ENCODE measurements at regions not wholly inside any gene's neighbourhood (a gene's known extent, or its start where the extent isn't known, plus 50 kb on each side); places are given as distances from the start of the nearest gene placed in this dataset.

DNA sequence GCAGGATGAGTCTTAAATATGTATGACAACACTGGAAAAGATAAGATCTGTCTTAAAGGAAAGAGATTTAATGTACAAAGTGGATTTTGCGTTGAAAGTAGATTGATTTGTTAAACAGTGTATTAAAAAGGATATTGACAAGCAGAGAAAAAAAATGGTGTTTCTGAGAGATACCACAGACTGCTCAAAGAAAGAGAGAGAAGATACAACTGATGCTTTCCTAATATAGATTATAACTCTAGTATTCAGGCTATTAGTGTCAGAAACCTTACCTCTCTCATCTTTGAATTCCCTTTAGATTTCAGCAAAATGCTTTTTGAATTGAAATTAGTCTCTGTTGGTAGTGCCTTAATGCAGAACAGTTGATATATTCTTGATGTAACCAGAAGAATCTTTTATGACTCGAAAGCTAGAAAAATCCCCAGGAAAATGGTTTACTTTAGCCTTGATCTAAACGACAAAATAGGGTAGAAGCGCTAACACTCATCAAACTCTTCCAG, 550.7 kb downstream of the INHBA start:
- Mint-ChIP-seq H3K4me1 (no peaks in the 10 kb centered on the region), H3K4me3 (no peak overlapping the region), H3K27me3 (no peaks in the 10 kb centered on the region), H3K27ac (no peak overlapping the region), H3K36me3 (no peaks in the 10 kb centered on the region), H3K9me3 (peaks cover 4% of the 10 kb centered on the region)

DNA sequence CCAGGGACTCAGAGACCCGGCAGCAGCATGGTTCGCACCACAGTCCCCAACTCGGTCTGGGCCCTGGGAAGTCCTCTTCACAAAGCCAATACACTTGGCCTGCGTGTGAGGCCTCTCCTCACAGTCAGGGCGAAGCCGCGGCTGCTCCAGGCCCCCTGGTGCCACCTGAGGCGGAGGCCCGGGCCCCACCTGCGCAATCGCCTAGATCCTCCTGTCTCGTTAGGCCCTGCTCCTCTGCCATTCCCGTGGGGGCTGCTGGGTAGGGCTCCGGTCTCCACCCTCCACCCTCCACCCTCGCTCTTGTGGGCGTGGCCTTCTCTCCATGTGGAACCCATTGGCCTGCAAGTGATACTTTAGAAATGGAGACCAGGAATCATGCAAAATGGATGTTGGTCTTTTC, 553.3 kb downstream of the INHBA start:
- Mint-ChIP-seq H3K36me3 (no peaks in the 10 kb centered on the region), H3K4me1 (no peaks in the 10 kb centered on the region), H3K27ac (no peak overlapping the region), H3K27me3 (no peaks in the 10 kb centered on the region), H3K9me3 (peaks cover 4% of the 10 kb centered on the region), H3K4me3 (no peak overlapping the region)

DNA sequence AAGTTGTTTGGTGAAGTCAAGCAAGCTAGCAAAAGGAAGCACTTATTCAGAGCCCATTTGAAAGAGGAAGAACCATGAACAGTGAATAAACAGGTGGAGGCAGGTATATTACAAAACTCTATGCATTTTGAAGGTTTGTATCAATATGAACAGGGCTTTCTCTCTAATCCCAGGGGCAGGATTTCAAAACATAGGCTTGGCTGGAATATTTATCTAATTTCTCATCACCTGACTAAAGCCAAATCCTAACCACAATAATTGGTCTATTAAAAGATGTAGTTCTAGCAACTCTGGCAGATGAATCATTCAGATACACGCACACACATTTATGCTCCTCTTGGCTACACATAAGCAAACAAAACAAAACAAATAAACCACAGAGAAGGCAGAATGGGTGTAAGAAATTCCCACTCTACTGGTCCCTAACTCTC, 554.4 kb downstream of the INHBA start:
- H3K27ac Mint-ChIP-seq: no peak overlapping the region
- H3K36me3 Mint-ChIP-seq: no peaks in the 10 kb centered on the region
- H3K4me3 Mint-ChIP-seq: no peak overlapping the region
- H3K9me3 Mint-ChIP-seq: peaks cover 4% of the 10 kb centered on the region
- no peaks in the 10 kb centered on the region for H3K4me1 Mint-ChIP-seq
- no peaks in the 10 kb centered on the region for H3K27me3 Mint-ChIP-seq

DNA sequence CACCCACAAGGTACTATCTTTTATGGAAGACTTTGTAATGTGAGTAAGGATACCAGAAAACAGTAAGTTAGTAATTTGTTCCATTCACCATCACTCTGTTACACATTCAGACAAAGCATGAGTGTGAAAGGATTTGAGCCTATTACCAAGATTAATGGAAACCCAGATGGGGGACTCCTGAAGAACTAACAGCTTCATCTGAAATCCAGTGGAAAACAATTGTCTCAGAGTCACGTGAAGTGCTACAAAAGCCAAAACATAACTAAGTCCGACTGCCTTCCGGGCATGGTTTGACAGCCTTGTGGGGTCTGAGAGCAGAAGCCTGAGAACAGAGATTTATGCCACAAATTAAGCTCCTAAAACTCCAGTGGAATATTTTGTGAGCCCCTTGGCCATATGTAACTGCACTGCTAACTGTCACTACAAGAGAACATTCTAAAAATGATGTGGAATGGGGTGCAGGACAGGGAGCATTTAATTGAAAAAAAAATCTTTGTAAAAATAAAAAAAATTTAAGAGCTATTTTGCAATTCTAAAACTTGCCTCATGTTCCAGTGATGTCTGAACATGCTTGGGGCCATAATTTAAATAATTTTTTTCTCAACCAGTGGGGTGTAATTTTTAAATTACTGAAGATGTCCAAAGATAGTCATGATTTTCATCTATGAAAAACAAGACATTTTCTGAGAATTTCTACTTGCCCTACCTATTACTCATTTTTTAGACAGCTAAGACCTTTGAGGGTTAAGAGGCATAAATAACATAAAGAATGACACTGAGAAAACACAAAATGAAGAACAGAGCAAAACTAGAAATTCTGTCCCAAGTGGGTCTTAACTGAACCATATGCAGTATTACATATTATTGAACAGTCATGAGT, 555.0 kb downstream of the INHBA start:
- Mint-ChIP-seq H3K36me3 (no peaks in the 10 kb centered on the region), H3K27me3 (no peaks in the 10 kb centered on the region), H3K4me1 (no peaks in the 10 kb centered on the region), H3K27ac (no peak overlapping the region), H3K9me3 (peaks cover 4% of the 10 kb centered on the region), H3K4me3 (no peak overlapping the region)

DNA sequence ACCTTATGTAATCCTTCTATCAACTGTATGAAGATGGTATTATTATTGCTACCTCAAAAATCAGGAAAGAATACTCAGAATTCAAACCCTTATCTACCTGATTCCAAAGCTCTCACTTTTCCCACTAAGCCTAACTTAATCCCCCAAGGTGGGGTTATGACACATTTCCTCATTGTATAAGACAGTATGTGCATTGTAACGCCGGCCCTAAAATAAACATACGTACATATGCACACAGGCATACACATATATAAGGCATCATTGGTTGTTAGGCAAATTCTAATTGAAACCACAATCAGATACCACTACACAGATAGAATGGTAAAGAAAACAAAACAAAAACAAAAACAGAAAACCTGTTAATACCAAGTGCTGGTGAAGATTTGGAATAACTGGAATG, 556.5 kb downstream of the INHBA start:
- H3K4me3 Mint-ChIP-seq: no peak overlapping the region
- H3K4me1 Mint-ChIP-seq: no peaks in the 10 kb centered on the region
- no peaks in the 10 kb centered on the region for H3K27me3 Mint-ChIP-seq
- no peak overlapping the region for H3K27ac Mint-ChIP-seq
- H3K9me3 Mint-ChIP-seq: no peaks in the 10 kb centered on the region
- no peaks in the 10 kb centered on the region for H3K36me3 Mint-ChIP-seq

DNA sequence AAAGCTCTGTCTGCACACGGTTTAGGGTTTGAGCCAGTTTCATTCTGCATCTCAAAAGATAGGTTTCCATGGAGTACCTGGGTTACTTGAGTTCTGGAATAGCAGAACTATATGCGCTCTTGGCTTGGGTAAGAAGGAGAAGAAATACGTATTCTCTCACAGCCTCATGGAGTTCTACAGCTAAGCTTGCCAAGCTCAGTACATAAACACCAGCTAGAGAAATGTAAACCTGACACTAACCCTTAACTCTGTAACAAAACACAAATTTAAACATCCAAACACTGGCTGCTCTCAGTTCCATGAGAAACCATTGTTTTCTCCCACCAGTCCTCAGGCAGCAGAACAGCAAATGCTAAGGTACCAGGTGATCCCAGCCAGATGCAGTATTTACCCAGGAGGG, 557.2 kb downstream of the INHBA start:
- Mint-ChIP-seq H3K36me3 (no peaks in the 10 kb centered on the region), H3K4me1 (no peaks in the 10 kb centered on the region), H3K27ac (no peak overlapping the region), H3K9me3 (no peaks in the 10 kb centered on the region), H3K4me3 (no peak overlapping the region), H3K27me3 (no peaks in the 10 kb centered on the region)

DNA sequence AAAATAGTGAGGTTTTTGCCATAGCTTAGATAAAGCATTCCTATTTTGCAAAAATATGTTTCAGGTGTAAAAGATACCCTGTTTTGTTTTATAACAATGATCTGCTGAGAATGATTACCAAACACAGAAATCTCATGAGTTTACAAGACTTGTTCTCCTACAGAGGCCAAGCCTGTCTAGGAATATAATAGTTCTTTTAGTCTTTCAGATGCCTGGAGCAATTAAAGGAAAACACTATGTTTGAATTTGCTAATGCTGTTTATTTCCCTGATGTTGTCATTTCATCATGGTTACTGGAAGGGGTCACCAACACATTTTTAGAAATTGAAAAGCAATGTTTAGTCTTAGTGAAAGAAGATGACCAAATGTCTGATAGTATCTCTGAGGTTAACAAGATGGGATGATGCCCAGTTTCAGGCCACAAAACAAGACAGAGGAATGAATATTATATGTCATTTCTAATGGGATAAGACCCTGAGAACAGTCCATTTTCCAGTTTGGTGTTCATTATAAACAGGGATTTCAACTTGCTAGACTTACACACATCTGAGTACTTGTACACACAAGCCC, 559.9 kb downstream of the INHBA start:
- no peaks in the 10 kb centered on the region for H3K27me3 Mint-ChIP-seq
- H3K4me1 Mint-ChIP-seq: no peaks in the 10 kb centered on the region
- no peak overlapping the region for H3K4me3 Mint-ChIP-seq
- no peak overlapping the region for H3K27ac Mint-ChIP-seq
- H3K9me3 Mint-ChIP-seq: no peaks in the 10 kb centered on the region
- no peaks in the 10 kb centered on the region for H3K36me3 Mint-ChIP-seq

DNA sequence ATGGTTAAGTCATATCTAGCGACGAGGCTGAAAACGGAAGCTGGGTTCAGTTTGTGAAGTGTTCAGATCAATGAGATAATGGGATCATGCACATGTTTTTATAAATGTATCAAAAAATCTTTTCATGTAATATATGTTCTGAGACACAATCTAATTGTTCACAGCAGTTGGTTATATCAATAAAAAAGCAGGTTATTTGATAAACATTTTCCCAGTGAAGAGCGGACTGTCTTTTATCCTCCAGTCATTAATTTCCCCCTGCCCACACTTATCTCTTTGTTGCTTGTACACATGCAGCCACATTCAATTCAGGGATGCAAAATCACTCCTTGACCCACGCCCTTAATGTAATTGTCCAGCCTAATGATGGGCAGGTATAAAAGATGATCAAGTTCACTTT, 563.1 kb downstream of the INHBA start:
- peaks cover 1% of the 10 kb centered on the region for H3K27me3 Mint-ChIP-seq
- no peaks in the 10 kb centered on the region for H3K4me1 Mint-ChIP-seq
- H3K36me3 Mint-ChIP-seq: no peaks in the 10 kb centered on the region
- no peak overlapping the region for H3K27ac Mint-ChIP-seq
- H3K4me3 Mint-ChIP-seq: no peak overlapping the region
- H3K9me3 Mint-ChIP-seq: no peaks in the 10 kb centered on the region

DNA sequence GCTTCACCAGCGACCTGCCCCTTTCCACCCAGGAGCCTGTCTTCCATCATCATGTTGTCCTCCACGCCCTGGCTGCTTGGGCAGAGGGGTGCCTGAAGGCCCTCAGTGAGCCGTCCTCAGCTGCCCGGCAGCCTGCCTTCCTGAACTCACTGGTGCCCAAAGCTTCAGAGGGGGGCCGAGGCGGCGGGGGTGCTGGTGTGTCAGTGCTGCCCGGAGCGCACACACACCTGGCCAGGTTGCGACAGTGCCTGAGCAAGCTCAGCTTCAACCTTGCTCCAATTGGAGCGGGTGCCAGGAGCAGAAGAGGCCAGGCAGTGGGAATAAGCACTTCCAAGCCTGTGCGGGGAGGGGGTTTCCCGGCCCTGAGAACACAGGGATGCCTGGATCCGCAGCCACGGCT, 566.3 kb downstream of the INHBA start:
- no peaks in the 10 kb centered on the region for H3K9me3 Mint-ChIP-seq
- H3K27me3 Mint-ChIP-seq: peaks cover 1% of the 10 kb centered on the region

DNA sequence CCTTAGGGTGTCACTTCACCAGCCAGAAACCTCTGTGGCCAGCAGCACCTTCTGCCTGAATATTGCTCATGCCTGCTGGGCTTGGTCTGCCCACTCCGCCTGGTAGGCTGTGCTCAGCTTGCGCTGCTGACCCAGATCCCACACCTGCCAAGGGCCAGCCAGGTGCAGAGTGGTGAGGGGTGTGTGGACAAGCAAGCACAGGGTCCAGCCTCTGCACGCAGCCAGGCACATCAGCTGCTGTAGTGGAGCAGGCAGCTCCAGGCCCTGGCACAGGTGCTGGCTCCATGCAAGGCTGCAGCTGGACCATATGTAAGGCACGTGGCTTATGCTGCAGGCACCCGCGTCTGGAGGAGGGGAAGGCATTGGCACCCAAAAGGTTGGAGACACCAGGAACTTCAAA, 567.4 kb downstream of the INHBA start:
- Mint-ChIP-seq H3K4me3 (no peak overlapping the region), H3K9me3 (no peaks in the 10 kb centered on the region), H3K4me1 (no peaks in the 10 kb centered on the region), H3K27me3 (peaks cover 1% of the 10 kb centered on the region), H3K36me3 (no peaks in the 10 kb centered on the region), H3K27ac (no peak overlapping the region)

More for the DNA sequence above, 566.3 kb downstream of the INHBA start:
- no peaks in the 10 kb centered on the region for H3K36me3 Mint-ChIP-seq
- no peak overlapping the region for H3K27ac Mint-ChIP-seq
- H3K4me3 Mint-ChIP-seq: no peak overlapping the region
- H3K4me1 Mint-ChIP-seq: no peaks in the 10 kb centered on the region

DNA sequence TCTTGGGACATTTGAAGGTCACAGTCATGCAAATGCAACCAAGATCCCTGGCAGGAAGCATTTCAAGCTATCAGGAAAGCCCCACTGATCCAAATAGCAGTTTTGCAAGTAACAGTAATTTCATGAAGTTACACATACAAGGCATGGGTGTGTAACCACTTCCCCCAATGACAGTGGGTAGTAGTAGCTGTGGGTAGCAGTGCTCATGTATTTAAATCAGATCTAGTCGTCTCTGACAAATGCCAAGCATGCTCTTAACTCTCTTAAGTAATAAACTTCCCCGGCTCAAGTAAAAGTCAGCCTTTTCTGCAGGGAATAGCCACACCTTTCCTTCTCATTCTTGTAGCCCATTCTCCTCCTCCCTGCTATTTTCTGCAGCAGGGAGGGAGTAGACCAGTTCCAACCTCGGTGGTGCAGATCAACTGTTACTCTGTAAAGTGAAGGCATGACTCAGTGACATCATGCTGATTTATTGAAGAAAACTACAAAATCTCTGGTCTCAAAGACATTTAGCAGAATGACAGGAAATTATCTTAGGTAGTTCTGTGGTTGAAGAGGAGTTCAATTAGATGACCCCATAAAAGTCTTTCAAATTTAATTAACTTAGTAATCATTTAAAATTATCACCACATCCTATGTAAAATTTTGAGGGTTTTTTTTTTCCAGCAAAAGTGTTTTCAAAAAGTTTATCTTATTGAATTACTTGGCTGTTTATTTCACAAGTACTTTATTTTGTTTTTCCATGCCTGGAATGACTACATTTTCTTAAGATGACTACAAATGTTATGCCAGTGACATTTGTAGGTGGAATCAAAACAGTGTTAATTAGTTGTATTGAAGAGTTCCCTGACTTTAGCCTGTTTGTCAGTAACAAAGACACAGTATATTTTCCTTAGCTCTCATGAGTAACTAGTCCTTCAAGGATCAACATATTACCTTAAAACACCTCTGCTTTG, 568.3 kb downstream of the INHBA start:
- Mint-ChIP-seq H3K9me3 (no peaks in the 10 kb centered on the region), H3K27ac (no peak overlapping the region), H3K4me1 (no peaks in the 10 kb centered on the region), H3K36me3 (no peaks in the 10 kb centered on the region), H3K27me3 (peaks cover 1% of the 10 kb centered on the region), H3K4me3 (no peak overlapping the region)

DNA sequence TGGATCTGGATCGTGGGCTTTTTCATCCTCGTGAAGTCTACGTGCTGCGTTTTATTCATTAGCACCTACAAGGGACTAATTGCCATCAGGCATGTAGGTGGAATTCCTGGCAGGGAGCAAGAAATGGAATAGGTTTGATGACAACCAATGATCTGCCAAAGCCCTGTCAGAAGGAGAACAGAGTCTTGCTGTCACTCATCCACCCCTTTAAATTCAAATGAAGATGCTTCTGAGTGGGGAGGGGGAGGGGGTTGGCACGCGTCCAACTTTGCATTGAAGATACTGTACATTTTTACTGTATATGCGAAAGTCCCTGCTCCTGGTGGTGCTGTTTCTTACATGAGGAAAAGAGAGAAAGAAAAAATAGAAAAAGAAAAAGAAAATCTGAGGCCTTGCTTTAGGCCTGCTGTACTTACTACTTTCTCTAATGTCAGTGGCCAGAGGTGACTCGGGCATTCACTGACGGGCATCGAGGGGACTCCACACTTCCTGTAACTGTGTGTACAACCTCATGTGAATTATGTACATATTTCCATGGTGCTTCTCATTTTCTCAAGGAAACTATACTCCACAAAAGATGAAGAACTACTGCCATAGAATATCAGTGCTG, 569.1 kb downstream of the INHBA start:
- no peak overlapping the region for H3K27ac Mint-ChIP-seq
- H3K9me3 Mint-ChIP-seq: no peaks in the 10 kb centered on the region
- H3K27me3 Mint-ChIP-seq: peaks cover 1% of the 10 kb centered on the region
- H3K36me3 Mint-ChIP-seq: no peaks in the 10 kb centered on the region
- H3K4me3 Mint-ChIP-seq: no peak overlapping the region
- no peaks in the 10 kb centered on the region for H3K4me1 Mint-ChIP-seq

DNA sequence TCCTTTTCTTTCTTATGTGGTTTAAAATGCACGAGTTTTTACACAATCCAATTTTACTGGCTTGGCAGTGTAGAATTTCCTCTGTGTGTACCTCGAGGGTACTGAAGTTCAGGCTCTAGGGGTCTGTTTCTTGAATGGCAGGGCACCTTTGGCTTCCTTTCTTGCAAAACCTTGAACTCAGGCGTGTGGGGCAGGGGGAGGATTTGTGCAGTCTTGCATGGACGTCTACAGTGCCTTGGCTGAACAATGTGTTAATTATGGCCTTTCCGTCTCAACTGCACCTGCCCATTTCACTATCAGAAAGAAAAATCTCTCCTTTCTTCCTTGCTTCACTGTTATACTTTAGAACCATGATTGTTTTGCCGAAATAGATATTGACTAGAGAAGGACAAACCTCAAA, 570.9 kb downstream of the INHBA start:
- Mint-ChIP-seq H3K27ac (no peak overlapping the region), H3K27me3 (no peaks in the 10 kb centered on the region), H3K9me3 (no peaks in the 10 kb centered on the region), H3K4me1 (no peaks in the 10 kb centered on the region), H3K4me3 (no peak overlapping the region), H3K36me3 (no peaks in the 10 kb centered on the region)

DNA sequence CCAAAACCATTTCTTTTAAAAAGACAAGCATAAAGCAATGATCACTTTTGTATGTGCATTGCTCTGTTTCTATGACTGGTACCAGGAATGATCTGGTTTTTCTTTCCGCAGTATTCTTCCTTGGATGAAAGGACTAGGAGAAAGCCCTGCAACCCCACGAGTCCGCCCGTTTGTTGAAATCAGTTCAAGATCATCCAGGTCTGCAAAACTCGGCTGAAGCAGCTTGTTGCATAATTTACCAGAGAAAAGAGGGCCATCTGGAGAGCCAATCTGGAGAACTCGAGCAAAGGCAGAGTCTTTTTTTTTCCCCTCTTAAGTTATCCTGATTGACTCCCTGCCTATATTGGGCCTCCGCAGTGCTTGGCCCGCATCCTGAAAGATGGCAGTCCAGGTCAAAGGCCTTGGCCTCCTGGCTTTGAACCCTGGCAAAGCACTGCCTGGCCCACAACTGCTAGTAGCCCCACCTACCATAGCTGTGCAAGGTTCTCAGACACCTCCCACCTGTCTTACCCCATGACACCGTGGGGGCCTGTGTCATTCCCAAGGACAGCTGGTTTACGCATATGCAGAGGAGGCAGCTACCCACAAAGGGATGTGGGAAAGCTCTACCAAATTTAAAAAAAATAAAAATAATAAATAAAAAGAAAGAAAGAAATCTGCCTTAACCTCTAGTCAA, 572.2 kb downstream of the INHBA start:
- Mint-ChIP-seq H3K4me3 (no peak overlapping the region), H3K36me3 (no peaks in the 10 kb centered on the region), H3K4me1 (no peaks in the 10 kb centered on the region), H3K9me3 (no peaks in the 10 kb centered on the region), H3K27me3 (no peaks in the 10 kb centered on the region), H3K27ac (no peak overlapping the region)

DNA sequence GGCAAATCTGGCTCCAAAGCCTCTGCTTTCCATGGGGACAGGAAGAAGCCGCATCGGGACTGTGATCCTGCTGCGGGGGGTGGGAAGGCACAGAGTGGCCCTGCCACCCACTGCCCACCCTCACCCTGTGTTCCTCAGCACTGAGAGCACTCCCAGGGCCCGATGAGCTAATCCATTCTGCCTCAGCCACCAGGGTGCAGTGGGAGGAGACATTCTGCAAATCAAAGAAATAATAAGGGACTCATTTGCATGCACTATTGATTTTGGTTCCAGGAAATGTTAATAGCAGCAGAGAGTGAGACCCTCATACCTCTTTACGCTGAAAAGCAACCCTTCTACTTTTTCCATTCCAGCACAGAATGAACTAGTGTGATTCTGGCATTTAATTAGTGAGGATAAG, 572.8 kb downstream of the INHBA start:
- Mint-ChIP-seq H3K27me3 (no peaks in the 10 kb centered on the region), H3K27ac (no peak overlapping the region)

More for the DNA sequence above, 572.8 kb downstream of the INHBA start:
- Mint-ChIP-seq H3K9me3 (no peaks in the 10 kb centered on the region), H3K36me3 (no peaks in the 10 kb centered on the region), H3K4me3 (no peak overlapping the region), H3K4me1 (no peaks in the 10 kb centered on the region)
